Fibroblast of lung (primary cell): ENCODE measurements at regions not wholly inside any gene's neighbourhood (a gene's known extent, or its start where the extent isn't known, plus 50 kb on each side); places are given as distances from the start of the nearest gene placed in this dataset.

Experiments
- DNase-seq, 2 donors: peaks; one replicate each; pipeline versions ENCODE4 v3.0.0 to v3.0.0-alpha.2; 2010; ENCODE audit warnings: low read depth in 2 of 2
- H2AFZ ChIP-seq: 2 replicates; pipeline ENCODE4 v1.5.1; 2012; ENCODE audit warnings: low read length, control low read depth, inconsistent platforms
- H3K27ac ChIP-seq: 2 replicates; pipeline ENCODE4 v1.5.1; 2011; ENCODE audit warnings: low read length, control low read depth; ENCODE audit not compliant: insufficient read depth
- H3K27me3 ChIP-seq: 2 replicates; pipeline ENCODE4 v1.5.1; 2011; ENCODE audit warnings: mild to moderate bottlenecking, low read length; ENCODE audit not compliant: control insufficient read depth, insufficient read depth
- H3K36me3 ChIP-seq: 2 replicates; pipeline ENCODE4 v1.5.1; 2011; ENCODE audit warnings: low read length; ENCODE audit not compliant: control insufficient read depth, insufficient read depth
- H3K4me1 ChIP-seq: 2 replicates; pipeline ENCODE4 v1.5.1; 2011; ENCODE audit warnings: low read length; ENCODE audit not compliant: control insufficient read depth, insufficient read depth; ENCODE audit errors: extremely low read depth
- H3K4me2 ChIP-seq: 2 replicates; pipeline ENCODE4 v1.5.1; 2011; ENCODE audit warnings: low read length, control low read depth; ENCODE audit not compliant: insufficient read depth; ENCODE audit errors: extremely low read depth
- H3K4me3 ChIP-seq, 4 experiments: fragments of 200-600 bp in 1 of 4; sonication (generic) in 1 of 4; replicated peaks in 1 of 4; 2 replicates each; pipeline ENCODE4 v1.5.1; 2011 to 2016; ENCODE audit warnings: low read length in 4 of 4, low read depth in 3 of 4, mild to moderate bottlenecking in 3 of 4, control low read depth in 2 of 4, inconsistent platforms in 1 of 4, mixed read lengths in 1 of 4; ENCODE audit not compliant: insufficient read depth in 1 of 4; ENCODE audit errors: control extremely low read depth in 1 of 4
- H3K79me2 ChIP-seq: 2 replicates; pipeline ENCODE4 v1.5.1; 2012; ENCODE audit warnings: mild to moderate bottlenecking, low read length, inconsistent platforms; ENCODE audit not compliant: control insufficient read depth, insufficient read depth
- H3K9ac ChIP-seq: 2 replicates; pipeline ENCODE4 v1.5.1; 2011; ENCODE audit warnings: mild to moderate bottlenecking, low read length, control low read depth; ENCODE audit not compliant: insufficient read depth
- H3K9me3 ChIP-seq: 2 replicates; pipeline ENCODE4 v1.5.1; 2012; ENCODE audit warnings: low read depth, low read length; ENCODE audit not compliant: control insufficient read depth, insufficient read depth
- H4K20me1 ChIP-seq: 2 replicates; pipeline ENCODE4 v1.5.1; 2011; ENCODE audit warnings: low read length; ENCODE audit not compliant: control insufficient read depth, insufficient read depth; ENCODE audit errors: extremely low read depth
- EZH2 ChIP-seq: IDR thresholded peaks from 2 replicates; pipeline ENCODE4 v1.5.1; 2012; ENCODE audit warnings: low read length, control low read depth, mild to moderate bottlenecking; ENCODE audit errors: missing control alignments
- TF ChIP-seq, protein P1 (sequence below), 2 donors: IDR thresholded peaks in 1 of 2; conservative IDR thresholded peaks in 1 of 2; 1 replicate in 1 of 2; 2 replicates in 1 of 2; pipeline ENCODE4 v1.5.1; 2011 to 2012; ENCODE audit warnings: low read length in 2 of 2, control low read depth in 1 of 2, inconsistent platforms in 1 of 2, low read depth in 1 of 2, mild to moderate bottlenecking in 1 of 2

- Histone ChIP-seq H2AFZ (no peak overlapping the region), H3K9me3 (no peaks in the 10 kb centered on the region), H4K20me1 (no peaks in the 10 kb centered on the region), H3K36me3 (no peaks in the 10 kb centered on the region), H3K27ac (no peak overlapping the region), H3K4me2 (no peak overlapping the region), H3K4me3 (no peak overlapping the region), H3K4me1 (no peaks in the 10 kb centered on the region), H3K79me2 (no peaks in the 10 kb centered on the region), H3K9ac (no peak overlapping the region), H3K27me3 (no peaks in the 10 kb centered on the region)
- TF ChIP-seq, protein P1, sequence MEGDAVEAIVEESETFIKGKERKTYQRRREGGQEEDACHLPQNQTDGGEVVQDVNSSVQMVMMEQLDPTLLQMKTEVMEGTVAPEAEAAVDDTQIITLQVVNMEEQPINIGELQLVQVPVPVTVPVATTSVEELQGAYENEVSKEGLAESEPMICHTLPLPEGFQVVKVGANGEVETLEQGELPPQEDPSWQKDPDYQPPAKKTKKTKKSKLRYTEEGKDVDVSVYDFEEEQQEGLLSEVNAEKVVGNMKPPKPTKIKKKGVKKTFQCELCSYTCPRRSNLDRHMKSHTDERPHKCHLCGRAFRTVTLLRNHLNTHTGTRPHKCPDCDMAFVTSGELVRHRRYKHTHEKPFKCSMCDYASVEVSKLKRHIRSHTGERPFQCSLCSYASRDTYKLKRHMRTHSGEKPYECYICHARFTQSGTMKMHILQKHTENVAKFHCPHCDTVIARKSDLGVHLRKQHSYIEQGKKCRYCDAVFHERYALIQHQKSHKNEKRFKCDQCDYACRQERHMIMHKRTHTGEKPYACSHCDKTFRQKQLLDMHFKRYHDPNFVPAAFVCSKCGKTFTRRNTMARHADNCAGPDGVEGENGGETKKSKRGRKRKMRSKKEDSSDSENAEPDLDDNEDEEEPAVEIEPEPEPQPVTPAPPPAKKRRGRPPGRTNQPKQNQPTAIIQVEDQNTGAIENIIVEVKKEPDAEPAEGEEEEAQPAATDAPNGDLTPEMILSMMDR (conservative IDR thresholded peaks at IDR 0.05 in 1 of 2, IDR thresholded peaks at IDR 0.05 in 1 of 2; ENCODE audit: low read depth in 1 of 2, low read length in 2 of 2) = no peak
- TF ChIP-seq EZH2 = no peak
- DNase-seq = peak in 1 of 2 donors; percentile 24
Observed at GRCh38 chr1:208524925-208525324, 280.7 kb upstream of the PLXNA2 start.

DNA sequence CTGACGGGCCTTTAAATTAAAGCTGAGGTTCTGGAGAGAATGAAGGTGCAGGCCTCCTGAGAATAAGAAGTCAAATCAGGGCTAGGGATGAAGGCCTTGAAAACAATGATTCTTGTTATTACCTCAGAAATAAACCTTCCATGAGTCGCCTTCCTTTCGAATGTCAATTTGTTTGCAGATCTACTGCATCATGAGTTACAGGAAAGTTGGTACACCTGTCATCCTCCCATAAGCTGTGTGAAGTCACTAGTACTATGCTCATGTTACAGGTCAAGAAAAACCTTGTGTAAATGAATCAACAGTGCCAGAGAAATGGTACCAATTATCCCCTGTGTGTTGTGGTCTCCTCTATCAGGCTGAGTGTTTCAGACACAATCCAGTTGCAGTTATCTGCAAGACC lies 281.2 kb upstream of the PLXNA2 start:
- Histone ChIP-seq H3K9me3 (no peaks in the 10 kb centered on the region), H3K4me1 (no peaks in the 10 kb centered on the region), H3K36me3 (no peaks in the 10 kb centered on the region), H3K4me3 (no peak overlapping the region), H3K27me3 (no peaks in the 10 kb centered on the region), H4K20me1 (no peaks in the 10 kb centered on the region), H2AFZ (no peak overlapping the region), H3K79me2 (no peaks in the 10 kb centered on the region), H3K4me2 (no peak overlapping the region), H3K27ac (no peak overlapping the region), H3K9ac (no peak overlapping the region)
- no peak for DNase-seq
- TF ChIP-seq, protein P1 (conservative IDR thresholded peaks at IDR 0.05 in 1 of 2, IDR thresholded peaks at IDR 0.05 in 1 of 2; ENCODE audit: low read depth in 1 of 2, low read length in 2 of 2) = no peak
- no peak for TF ChIP-seq EZH2

GRCh38 chr1:208526613-208527125 lies 282.5 kb upstream of the PLXNA2 start:
- Histone ChIP-seq H3K4me2 (no peak overlapping the region), H2AFZ (no peak overlapping the region), H3K27ac (no peak overlapping the region), H4K20me1 (no peaks in the 10 kb centered on the region), H3K36me3 (no peaks in the 10 kb centered on the region), H3K9ac (no peak overlapping the region), H3K79me2 (no peaks in the 10 kb centered on the region), H3K9me3 (no peaks in the 10 kb centered on the region), H3K27me3 (no peaks in the 10 kb centered on the region), H3K4me3 (no peak overlapping the region), H3K4me1 (no peaks in the 10 kb centered on the region)
- TF ChIP-seq, protein P1 (conservative IDR thresholded peaks at IDR 0.05 in 1 of 2, IDR thresholded peaks at IDR 0.05 in 1 of 2; ENCODE audit: low read depth in 1 of 2, low read length in 2 of 2) = no peak
- TF ChIP-seq EZH2 = no peak
- DNase-seq = no peak
